Prostate gland (tissue), 2 donors: ENCODE measurements at regions not wholly inside any gene's neighbourhood (a gene's known extent, or its start where the extent isn't known, plus 50 kb on each side); places are given as distances from the start of the nearest gene placed in this dataset.

ENCODE experiments used
- POLR2A ChIP-seq: fragments of 450-650 bp; IDR thresholded peaks from one replicate; pipeline ENCODE4 v1.6.1; 2016; ENCODE audit warnings: antibody characterized with exemption, mild to moderate bottlenecking
- POLR2AphosphoS5 ChIP-seq: sonication (generic); formaldehyde crosslinking; IDR thresholded peaks from one replicate; pipeline ENCODE4 v1.6.1; 2017; ENCODE audit warnings: antibody characterized with exemption
- TF ChIP-seq, protein P1 (sequence below), 4 experiments: fragments of 200-600 bp in 2 of 4; fragments of 450-650 bp in 2 of 4; sonication (generic) in 2 of 4; IDR thresholded peaks; 1 replicate in 3 of 4; 2 replicates in 1 of 4; pipeline ENCODE4 v1.5.1; 2016 to 2019; ENCODE audit warnings: antibody characterized with exemption in 4 of 4, mild to moderate bottlenecking in 2 of 4, moderate library complexity in 2 of 4

DNA sequence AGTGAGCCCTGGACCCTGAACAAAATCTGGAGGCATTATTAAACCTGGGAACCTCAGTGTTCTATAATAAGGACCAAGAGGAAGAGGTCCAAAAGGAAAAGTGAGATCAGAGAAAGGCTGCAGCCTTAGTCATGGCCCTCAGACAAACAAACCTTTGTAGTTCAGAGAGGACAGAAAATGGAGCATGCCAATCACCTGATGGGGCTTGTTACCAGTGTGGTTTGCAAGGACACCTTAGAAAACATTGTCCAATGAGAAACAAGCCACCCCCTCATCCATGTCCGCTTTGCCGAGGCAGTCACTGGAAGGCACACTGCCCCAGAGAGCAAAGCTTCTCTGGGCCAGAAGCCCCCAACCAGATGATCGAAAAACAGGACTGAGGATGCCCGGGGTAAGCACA is 254.8 kb downstream of the CDH10 start:
- TF ChIP-seq, protein P1, sequence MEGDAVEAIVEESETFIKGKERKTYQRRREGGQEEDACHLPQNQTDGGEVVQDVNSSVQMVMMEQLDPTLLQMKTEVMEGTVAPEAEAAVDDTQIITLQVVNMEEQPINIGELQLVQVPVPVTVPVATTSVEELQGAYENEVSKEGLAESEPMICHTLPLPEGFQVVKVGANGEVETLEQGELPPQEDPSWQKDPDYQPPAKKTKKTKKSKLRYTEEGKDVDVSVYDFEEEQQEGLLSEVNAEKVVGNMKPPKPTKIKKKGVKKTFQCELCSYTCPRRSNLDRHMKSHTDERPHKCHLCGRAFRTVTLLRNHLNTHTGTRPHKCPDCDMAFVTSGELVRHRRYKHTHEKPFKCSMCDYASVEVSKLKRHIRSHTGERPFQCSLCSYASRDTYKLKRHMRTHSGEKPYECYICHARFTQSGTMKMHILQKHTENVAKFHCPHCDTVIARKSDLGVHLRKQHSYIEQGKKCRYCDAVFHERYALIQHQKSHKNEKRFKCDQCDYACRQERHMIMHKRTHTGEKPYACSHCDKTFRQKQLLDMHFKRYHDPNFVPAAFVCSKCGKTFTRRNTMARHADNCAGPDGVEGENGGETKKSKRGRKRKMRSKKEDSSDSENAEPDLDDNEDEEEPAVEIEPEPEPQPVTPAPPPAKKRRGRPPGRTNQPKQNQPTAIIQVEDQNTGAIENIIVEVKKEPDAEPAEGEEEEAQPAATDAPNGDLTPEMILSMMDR (IDR thresholded peaks at IDR 0.05) = no peak
- TF ChIP-seq POLR2A = no peak
- no peak for TF ChIP-seq POLR2AphosphoS5
